IMR-90 (cell line): ENCODE measurements at regions not wholly inside any gene's neighbourhood (a gene's known extent, or its start where the extent isn't known, plus 50 kb on each side); places are given as distances from the start of the nearest gene placed in this dataset.

Experiments
- CEBPB ChIP-seq: IDR thresholded peaks from 2 replicates; pipeline ENCODE4 v1.6.1; 2012; ENCODE audit warnings: low read depth, low read length, improper control_type of control experiment
- CHD1 ChIP-seq: IDR thresholded peaks from 2 replicates; pipeline ENCODE4 v1.6.1; 2012; ENCODE audit warnings: low read depth, low read length, improper control_type of control experiment
- CTCF ChIP-seq: conservative IDR thresholded peaks from 2 replicates; pipeline ENCODE4 v1.5.1; 2012; ENCODE audit warnings: mild to moderate bottlenecking, low read depth, low read length, improper control_type of control experiment
- ELK1 ChIP-seq: fragments of 150-350 bp; IDR thresholded peaks from 2 replicates; pipeline ENCODE4 v1.6.1; 2016; ENCODE audit warnings: low read depth, mild to moderate bottlenecking, low read length, moderate library complexity, borderline replicate concordance
- FOS ChIP-seq: fragments of 150-350 bp; IDR thresholded peaks from 2 replicates; pipeline ENCODE4 v1.6.1; 2016; ENCODE audit warnings: low read depth, low read length
- MAFK ChIP-seq: IDR thresholded peaks from 2 replicates; pipeline ENCODE4 v1.6.1; 2012; ENCODE audit warnings: low read depth, low read length, improper control_type of control experiment
- MAZ ChIP-seq: IDR thresholded peaks from 2 replicates; pipeline ENCODE4 v1.6.1; 2012; ENCODE audit warnings: low read depth, mild to moderate bottlenecking, low read length, improper control_type of control experiment, moderate library complexity, borderline replicate concordance
- POLR2A ChIP-seq: IDR thresholded peaks from 2 replicates; pipeline ENCODE4 v1.6.1; 2012; ENCODE audit warnings: mild to moderate bottlenecking, low read depth, low read length
- RAD21 ChIP-seq: IDR thresholded peaks from 2 replicates; pipeline ENCODE4 v1.6.1; 2012; ENCODE audit warnings: low read length, improper control_type of control experiment
- RCOR1 ChIP-seq: IDR thresholded peaks from 2 replicates; pipeline ENCODE4 v1.6.1; 2012; ENCODE audit warnings: mild to moderate bottlenecking, low read length, improper control_type of control experiment; ENCODE audit not compliant: insufficient replicate concordance
- RFX5 ChIP-seq: IDR thresholded peaks from 2 replicates; pipeline ENCODE4 v1.8.0; 2012; ENCODE audit warnings: low read depth, mild to moderate bottlenecking, low read length, moderate library complexity
- SMC3 ChIP-seq: fragments of 150-350 bp; IDR thresholded peaks from 2 replicates; pipeline ENCODE4 v1.6.1; 2016; ENCODE audit warnings: low read depth, mild to moderate bottlenecking, antibody characterized with exemption, low read length, moderate library complexity
- USF2 ChIP-seq: fragments of 150-350 bp; IDR thresholded peaks from 2 replicates; pipeline ENCODE4 v1.6.1; 2017; ENCODE audit warnings: mild to moderate bottlenecking, antibody characterized with exemption, low read length, low read depth

GRCh38 chr11:42093541-42093940 lies 634.1 kb upstream of the LRRC4C start:
- no peak for TF ChIP-seq CTCF
- no peak for TF ChIP-seq POLR2A
- TF ChIP-seq MAFK = peak; percentile 77
- no peak for TF ChIP-seq USF2
- TF ChIP-seq SMC3 = no peak
- no peak for TF ChIP-seq ELK1
- TF ChIP-seq FOS = no peak
- TF ChIP-seq CHD1 = no peak
- no peak for TF ChIP-seq RAD21
- no peak for TF ChIP-seq CEBPB
- no peak for TF ChIP-seq RFX5
- TF ChIP-seq RCOR1 = no peak
- no peak for TF ChIP-seq MAZ
